Activated CD4-positive, alpha-beta T cell treated with anti-CD3 and anti-CD28 coated beads for 48 hours (primary cell): ENCODE measurements at regions not wholly inside any gene's neighbourhood (a gene's known extent, or its start where the extent isn't known, plus 50 kb on each side); places are given as distances from the start of the nearest gene placed in this dataset.
"Not testable (repeated sequence)": the region's sequence is repeated elsewhere in the genome, so short reads cannot be mapped to it uniquely, and the experiment has no call there.

Source experiments
- DNase-seq: peaks from one replicate; pipeline ENCODE4 v3.0.0-alpha.2; 2020

- no peak for DNase-seq
These were observed 420.3 kb downstream of the GABRG2 start for GRCh38 chr5:162487528-162488525.

- DNase-seq, result no peak
These were observed 428.7 kb downstream of the GABRG2 start for GRCh38 chr5:162496100-162496808.

GRCh38 chr5:162497455-162497854, 429.9 kb downstream of the GABRG2 start:
- no peak for DNase-seq

GRCh38 chr5:162502780-162503179, 435.2 kb downstream of the GABRG2 start:
- no peak for DNase-seq

- DNase-seq, result no peak
These were observed 436.2 kb downstream of the GABRG2 start for GRCh38 chr5:162503796-162504195.

GRCh38 chr5:162512935-162513565, 445.5 kb downstream of the GABRG2 start:
- no peak for DNase-seq

GRCh38 chr5:162514116-162514515, 446.5 kb downstream of the GABRG2 start:
- DNase-seq, result no peak

- DNase-seq, result no peak
These were observed 453.3 kb downstream of the GABRG2 start for GRCh38 chr5:162520878-162521277.

GRCh38 chr5:162529209-162529608, 461.6 kb downstream of the GABRG2 start:
- DNase-seq, result no peak

- no peak for DNase-seq
These were observed 462.3 kb downstream of the GABRG2 start for GRCh38 chr5:162529886-162530285.

- no peak for DNase-seq
These were observed 475.9 kb downstream of the GABRG2 start for GRCh38 chr5:162543437-162543836.

GRCh38 chr5:162544905-162545304, 477.3 kb downstream of the GABRG2 start:
- DNase-seq, result no peak

GRCh38 chr5:162550236-162550635, 482.7 kb downstream of the GABRG2 start:
- DNase-seq, result no peak

GRCh38 chr5:162558120-162558519, 490.5 kb downstream of the GABRG2 start:
- DNase-seq, result no peak

- DNase-seq, result no peak
These were observed 500.1 kb downstream of the GABRG2 start for GRCh38 chr5:162567644-162568043.

- DNase-seq, result no peak
These were observed 506.2 kb downstream of the GABRG2 start for GRCh38 chr5:162573758-162574157.

GRCh38 chr5:162591724-162592123, 524.2 kb downstream of the GABRG2 start:
- no peak for DNase-seq

- no peak for DNase-seq
These were observed 526.3 kb downstream of the GABRG2 start for GRCh38 chr5:162593881-162594280.

GRCh38 chr5:162603443-162604070, 536.0 kb downstream of the GABRG2 start:
- no peak for DNase-seq

- no peak for DNase-seq
These were observed 540.3 kb downstream of the GABRG2 start for GRCh38 chr5:162607879-162608278.

- not testable (repeated sequence) for DNase-seq
These were observed 554.2 kb downstream of the GABRG2 start for GRCh38 chr5:162621726-162622263.

- no peak for DNase-seq
These were observed 556.5 kb downstream of the GABRG2 start for GRCh38 chr5:162624110-162624509.

GRCh38 chr5:162637481-162637880, 569.9 kb downstream of the GABRG2 start:
- DNase-seq, result no peak
